Hepatocyte (in vitro differentiated cells): ENCODE measurements at regions not wholly inside any gene's neighbourhood (a gene's known extent, or its start where the extent isn't known, plus 50 kb on each side); places are given as distances from the start of the nearest gene placed in this dataset.

Experiments
- EZH2 ChIP-seq: fragments of 200-600 bp; sonication (generic); IDR thresholded peaks from 2 replicates; pipeline ENCODE4 v1.6.1; 2016; ENCODE audit warnings: antibody characterized with exemption, mild to moderate bottlenecking, borderline replicate concordance
- EZH2phosphoT487 ChIP-seq: fragments of 200-600 bp; sonication (generic); IDR thresholded peaks from one replicate; pipeline ENCODE4 v1.6.1; 2018; ENCODE audit warnings: antibody characterized with exemption, mild to moderate bottlenecking, low read depth, moderate library complexity; ENCODE audit not compliant: unreplicated experiment, severe bottlenecking
- TF ChIP-seq, protein P1 (sequence below): fragments of 200-600 bp; sonication (generic); IDR thresholded peaks from 2 replicates; pipeline ENCODE4 v1.5.1; 2016; ENCODE audit warnings: antibody characterized with exemption, mild to moderate bottlenecking; ENCODE audit not compliant: poor library complexity

DNA sequence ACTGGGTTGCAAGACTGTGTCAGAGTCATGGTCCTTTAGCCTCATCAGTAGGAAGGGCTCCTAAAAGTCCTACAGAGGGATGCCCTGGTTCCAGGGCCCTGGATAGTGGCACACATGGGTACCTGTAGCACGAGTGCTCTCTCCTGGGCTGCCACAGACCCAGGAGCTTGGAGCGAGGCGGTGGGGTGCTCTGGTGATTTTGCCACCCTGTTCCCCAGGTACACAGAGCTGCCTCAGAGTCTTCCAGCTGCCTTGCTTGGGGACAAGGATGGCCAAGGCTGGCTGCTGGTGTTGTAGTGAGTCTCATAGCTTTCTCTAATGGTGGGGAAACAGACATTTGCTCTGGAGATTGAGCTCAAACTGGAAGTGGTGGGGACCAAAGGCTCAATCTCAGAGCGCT lies 53.9 kb upstream of the OLFM4 start:
- TF ChIP-seq, protein P1, sequence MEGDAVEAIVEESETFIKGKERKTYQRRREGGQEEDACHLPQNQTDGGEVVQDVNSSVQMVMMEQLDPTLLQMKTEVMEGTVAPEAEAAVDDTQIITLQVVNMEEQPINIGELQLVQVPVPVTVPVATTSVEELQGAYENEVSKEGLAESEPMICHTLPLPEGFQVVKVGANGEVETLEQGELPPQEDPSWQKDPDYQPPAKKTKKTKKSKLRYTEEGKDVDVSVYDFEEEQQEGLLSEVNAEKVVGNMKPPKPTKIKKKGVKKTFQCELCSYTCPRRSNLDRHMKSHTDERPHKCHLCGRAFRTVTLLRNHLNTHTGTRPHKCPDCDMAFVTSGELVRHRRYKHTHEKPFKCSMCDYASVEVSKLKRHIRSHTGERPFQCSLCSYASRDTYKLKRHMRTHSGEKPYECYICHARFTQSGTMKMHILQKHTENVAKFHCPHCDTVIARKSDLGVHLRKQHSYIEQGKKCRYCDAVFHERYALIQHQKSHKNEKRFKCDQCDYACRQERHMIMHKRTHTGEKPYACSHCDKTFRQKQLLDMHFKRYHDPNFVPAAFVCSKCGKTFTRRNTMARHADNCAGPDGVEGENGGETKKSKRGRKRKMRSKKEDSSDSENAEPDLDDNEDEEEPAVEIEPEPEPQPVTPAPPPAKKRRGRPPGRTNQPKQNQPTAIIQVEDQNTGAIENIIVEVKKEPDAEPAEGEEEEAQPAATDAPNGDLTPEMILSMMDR: no peak
- TF ChIP-seq EZH2phosphoT487 (no peak), EZH2 (no peak)
